ENCODE measurements at regions not wholly inside any gene's neighbourhood (a gene's known extent, or its start where the extent isn't known, plus 50 kb on each side); places are given as distances from the start of the nearest gene placed in this dataset.

- DNase-seq (ENCODE audit: low spot score) = no peak
- no peak for TF ChIP-seq CTCF (IDR thresholded peaks at IDR 0.05; ENCODE audit: extremely low read depth, missing control alignments)
These were observed 1217.7 kb downstream of the EPHA7 start for GRCh38 chr6:92201618-92202017.

- no peak for TF ChIP-seq CTCF (IDR thresholded peaks at IDR 0.05; ENCODE audit: extremely low read depth, missing control alignments)
These were observed 1223.0 kb downstream of the EPHA7 start for GRCh38 chr6:92196325-92196724.

GRCh38 chr6:92195796-92196195 lies 1223.6 kb downstream of the EPHA7 start:
- no peak for DNase-seq (ENCODE audit: low spot score)
- no peak for TF ChIP-seq CTCF (IDR thresholded peaks at IDR 0.05; ENCODE audit: extremely low read depth, missing control alignments)

More at GRCh38 chr6:92196325-92196724, 1223.0 kb downstream of the EPHA7 start:
- no peak for DNase-seq (ENCODE audit: low spot score)

GRCh38 chr6:92188016-92188415 lies 1231.3 kb downstream of the EPHA7 start:
- DNase-seq (ENCODE audit: low spot score) = no peak
- no peak for TF ChIP-seq CTCF (IDR thresholded peaks at IDR 0.05; ENCODE audit: extremely low read depth, missing control alignments)

GRCh38 chr6:92184933-92185332 lies 1234.4 kb downstream of the EPHA7 start:
- DNase-seq (ENCODE audit: low spot score) = no peak
- no peak for TF ChIP-seq CTCF (IDR thresholded peaks at IDR 0.05; ENCODE audit: extremely low read depth, missing control alignments)

- no peak for TF ChIP-seq CTCF (IDR thresholded peaks at IDR 0.05; ENCODE audit: extremely low read depth, missing control alignments)
- no peak for DNase-seq (ENCODE audit: low spot score)
These were observed 1238.0 kb downstream of the EPHA7 start for GRCh38 chr6:92181347-92181746.

GRCh38 chr6:92180090-92180489 lies 1239.3 kb downstream of the EPHA7 start:
- TF ChIP-seq CTCF (IDR thresholded peaks at IDR 0.05; ENCODE audit: extremely low read depth, missing control alignments) = no peak
- no peak for DNase-seq (ENCODE audit: low spot score)

Measured in GM20000 (cell line).